AG09309 (cell line): ENCODE measurements at regions not wholly inside any gene's neighbourhood (a gene's known extent, or its start where the extent isn't known, plus 50 kb on each side); places are given as distances from the start of the nearest gene placed in this dataset.

Experiments used
- DNase-seq: peaks from one replicate; pipeline ENCODE4 v3.0.0-alpha.2; 2010; ENCODE audit warnings: low read depth
- H3K4me3 ChIP-seq: 2 replicates; pipeline ENCODE4 v1.5.1; 2011; ENCODE audit warnings: mild to moderate bottlenecking, low read depth, low read length, moderate library complexity; ENCODE audit not compliant: control insufficient read depth
- TF ChIP-seq, protein P1 (sequence below): IDR thresholded peaks from 2 replicates; pipeline ENCODE4 v1.5.1; 2011; ENCODE audit warnings: mild to moderate bottlenecking, low read depth, low read length, inconsistent platforms; ENCODE audit not compliant: insufficient read depth, control insufficient read depth; ENCODE audit errors: missing control alignments

GRCh38 chr2:13103151-13103550 is 386.4 kb downstream of the TRIB2 start:
- no peak for DNase-seq
- TF ChIP-seq, protein P1, sequence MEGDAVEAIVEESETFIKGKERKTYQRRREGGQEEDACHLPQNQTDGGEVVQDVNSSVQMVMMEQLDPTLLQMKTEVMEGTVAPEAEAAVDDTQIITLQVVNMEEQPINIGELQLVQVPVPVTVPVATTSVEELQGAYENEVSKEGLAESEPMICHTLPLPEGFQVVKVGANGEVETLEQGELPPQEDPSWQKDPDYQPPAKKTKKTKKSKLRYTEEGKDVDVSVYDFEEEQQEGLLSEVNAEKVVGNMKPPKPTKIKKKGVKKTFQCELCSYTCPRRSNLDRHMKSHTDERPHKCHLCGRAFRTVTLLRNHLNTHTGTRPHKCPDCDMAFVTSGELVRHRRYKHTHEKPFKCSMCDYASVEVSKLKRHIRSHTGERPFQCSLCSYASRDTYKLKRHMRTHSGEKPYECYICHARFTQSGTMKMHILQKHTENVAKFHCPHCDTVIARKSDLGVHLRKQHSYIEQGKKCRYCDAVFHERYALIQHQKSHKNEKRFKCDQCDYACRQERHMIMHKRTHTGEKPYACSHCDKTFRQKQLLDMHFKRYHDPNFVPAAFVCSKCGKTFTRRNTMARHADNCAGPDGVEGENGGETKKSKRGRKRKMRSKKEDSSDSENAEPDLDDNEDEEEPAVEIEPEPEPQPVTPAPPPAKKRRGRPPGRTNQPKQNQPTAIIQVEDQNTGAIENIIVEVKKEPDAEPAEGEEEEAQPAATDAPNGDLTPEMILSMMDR = no peak
- no peak overlapping the region for H3K4me3 ChIP-seq

GRCh38 chr2:13103778-13104493 is 387.2 kb downstream of the TRIB2 start:
- no peak for DNase-seq
- TF ChIP-seq, protein P1 = no peak

GRCh38 chr2:13104723-13105122 is 388.0 kb downstream of the TRIB2 start:
- no peak for DNase-seq
- no peak overlapping the region for H3K4me3 ChIP-seq
- TF ChIP-seq, protein P1 = no peak

More at GRCh38 chr2:13103778-13104493, 387.2 kb downstream of the TRIB2 start:
- H3K4me3 ChIP-seq = no peak overlapping the region

GRCh38 chr2:13106302-13106701 is 389.6 kb downstream of the TRIB2 start:
- TF ChIP-seq, protein P1 = no peak
- no peak overlapping the region for H3K4me3 ChIP-seq
- DNase-seq = no peak

GRCh38 chr2:13109516-13109915 is 392.8 kb downstream of the TRIB2 start:
- TF ChIP-seq, protein P1 = no peak
- H3K4me3 ChIP-seq = no peak overlapping the region
- DNase-seq = no peak

DNA sequence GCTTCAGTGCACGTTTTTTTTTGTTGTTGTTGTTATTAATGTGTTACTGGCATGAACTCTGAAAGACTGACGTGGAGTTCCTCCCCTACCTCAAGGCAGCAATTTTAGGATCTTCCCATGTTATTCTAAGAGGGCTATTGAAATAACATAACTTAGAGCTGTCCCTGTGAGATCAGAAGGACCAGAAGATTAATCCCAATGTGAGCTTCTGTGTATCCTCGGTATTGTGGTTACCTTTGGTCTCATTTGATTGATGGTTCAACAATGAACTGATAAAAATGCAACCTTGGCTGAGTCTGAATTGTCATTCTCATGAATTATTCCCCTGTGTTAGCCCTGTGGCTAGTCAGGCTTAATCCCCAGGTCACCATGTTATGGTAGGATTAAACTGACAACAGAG is 394.1 kb downstream of the TRIB2 start:
- no peak for DNase-seq
- TF ChIP-seq, protein P1 = no peak
- H3K4me3 ChIP-seq = no peak overlapping the region
